ENCODE measurements at regions not wholly inside any gene's neighbourhood (a gene's known extent, or its start where the extent isn't known, plus 50 kb on each side); places are given as distances from the start of the nearest gene placed in this dataset.

DNA sequence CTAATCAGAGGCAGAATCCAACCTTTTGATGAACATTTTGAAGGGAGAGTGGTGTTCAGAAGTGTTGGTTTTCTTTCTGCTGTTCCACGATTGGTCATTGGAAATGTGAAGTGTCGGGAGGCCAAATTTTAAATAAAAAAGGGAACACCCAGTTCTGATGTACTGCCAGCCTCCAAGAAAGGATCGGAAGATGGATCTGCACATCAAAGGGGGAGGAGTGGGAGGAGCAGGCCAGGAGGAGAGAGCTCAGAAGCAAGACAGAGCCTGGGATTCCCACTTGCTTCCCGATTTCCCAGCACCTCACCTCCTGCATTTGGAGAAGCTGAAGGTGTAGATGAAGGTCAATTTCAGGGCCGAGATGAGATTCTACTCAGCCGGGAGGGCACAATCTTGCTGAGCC, 55.9 kb upstream of the NAA20 start:
- Mint-ChIP-seq H3K36me3 (ENCODE audit: unreplicated experiment) (peaks cover 53% of the 10 kb centered on the region), H3K4me3 (ENCODE audit: unreplicated experiment) (no peak overlapping the region)

DNA sequence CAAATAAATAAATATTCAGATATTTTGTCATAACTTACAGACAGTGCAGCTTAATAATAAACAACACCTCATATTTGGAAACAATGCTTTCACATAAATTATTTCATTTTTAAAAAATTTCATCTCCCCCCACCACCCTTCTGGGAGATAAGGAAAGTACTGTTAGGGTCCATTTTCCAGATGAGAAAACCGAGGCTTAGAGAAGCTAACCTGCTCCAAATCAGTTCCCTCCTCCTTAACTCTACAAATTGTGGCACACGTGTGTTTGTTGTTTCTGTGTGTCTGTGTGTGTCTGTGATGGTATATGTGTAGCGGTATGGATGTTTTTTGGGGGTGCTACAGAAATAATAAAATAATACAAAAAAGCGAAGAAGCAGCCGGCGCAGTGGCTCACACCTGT, 54.2 kb upstream of the NAA20 start:
- DNase-seq (ENCODE audit: extremely low spot score, unreplicated experiment), result no peak
- Mint-ChIP-seq H3K4me3 (ENCODE audit: unreplicated experiment) (no peak overlapping the region), H3K27ac (ENCODE audit: unreplicated experiment) (no peak overlapping the region), H3K27me3 (ENCODE audit: unreplicated experiment) (no peaks in the 10 kb centered on the region), H3K9me3 (ENCODE audit: unreplicated experiment) (no peaks in the 10 kb centered on the region), H3K36me3 (ENCODE audit: unreplicated experiment) (peaks cover 49% of the 10 kb centered on the region), H3K4me1 (ENCODE audit: unreplicated experiment) (peaks cover 11% of the 10 kb centered on the region)
- TF ChIP-seq, protein P1, sequence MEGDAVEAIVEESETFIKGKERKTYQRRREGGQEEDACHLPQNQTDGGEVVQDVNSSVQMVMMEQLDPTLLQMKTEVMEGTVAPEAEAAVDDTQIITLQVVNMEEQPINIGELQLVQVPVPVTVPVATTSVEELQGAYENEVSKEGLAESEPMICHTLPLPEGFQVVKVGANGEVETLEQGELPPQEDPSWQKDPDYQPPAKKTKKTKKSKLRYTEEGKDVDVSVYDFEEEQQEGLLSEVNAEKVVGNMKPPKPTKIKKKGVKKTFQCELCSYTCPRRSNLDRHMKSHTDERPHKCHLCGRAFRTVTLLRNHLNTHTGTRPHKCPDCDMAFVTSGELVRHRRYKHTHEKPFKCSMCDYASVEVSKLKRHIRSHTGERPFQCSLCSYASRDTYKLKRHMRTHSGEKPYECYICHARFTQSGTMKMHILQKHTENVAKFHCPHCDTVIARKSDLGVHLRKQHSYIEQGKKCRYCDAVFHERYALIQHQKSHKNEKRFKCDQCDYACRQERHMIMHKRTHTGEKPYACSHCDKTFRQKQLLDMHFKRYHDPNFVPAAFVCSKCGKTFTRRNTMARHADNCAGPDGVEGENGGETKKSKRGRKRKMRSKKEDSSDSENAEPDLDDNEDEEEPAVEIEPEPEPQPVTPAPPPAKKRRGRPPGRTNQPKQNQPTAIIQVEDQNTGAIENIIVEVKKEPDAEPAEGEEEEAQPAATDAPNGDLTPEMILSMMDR (IDR thresholded peaks at IDR 0.05), result no peak

More for the DNA sequence above, 55.9 kb upstream of the NAA20 start:
- Mint-ChIP-seq H3K4me1 (ENCODE audit: unreplicated experiment) (peaks cover 11% of the 10 kb centered on the region), H3K27me3 (ENCODE audit: unreplicated experiment) (no peaks in the 10 kb centered on the region), H3K9me3 (ENCODE audit: unreplicated experiment) (no peaks in the 10 kb centered on the region), H3K27ac (ENCODE audit: unreplicated experiment) (no peak overlapping the region)
- TF ChIP-seq, protein P1 (IDR thresholded peaks at IDR 0.05), result no peak
- DNase-seq (ENCODE audit: extremely low spot score, unreplicated experiment), result no peak

DNA sequence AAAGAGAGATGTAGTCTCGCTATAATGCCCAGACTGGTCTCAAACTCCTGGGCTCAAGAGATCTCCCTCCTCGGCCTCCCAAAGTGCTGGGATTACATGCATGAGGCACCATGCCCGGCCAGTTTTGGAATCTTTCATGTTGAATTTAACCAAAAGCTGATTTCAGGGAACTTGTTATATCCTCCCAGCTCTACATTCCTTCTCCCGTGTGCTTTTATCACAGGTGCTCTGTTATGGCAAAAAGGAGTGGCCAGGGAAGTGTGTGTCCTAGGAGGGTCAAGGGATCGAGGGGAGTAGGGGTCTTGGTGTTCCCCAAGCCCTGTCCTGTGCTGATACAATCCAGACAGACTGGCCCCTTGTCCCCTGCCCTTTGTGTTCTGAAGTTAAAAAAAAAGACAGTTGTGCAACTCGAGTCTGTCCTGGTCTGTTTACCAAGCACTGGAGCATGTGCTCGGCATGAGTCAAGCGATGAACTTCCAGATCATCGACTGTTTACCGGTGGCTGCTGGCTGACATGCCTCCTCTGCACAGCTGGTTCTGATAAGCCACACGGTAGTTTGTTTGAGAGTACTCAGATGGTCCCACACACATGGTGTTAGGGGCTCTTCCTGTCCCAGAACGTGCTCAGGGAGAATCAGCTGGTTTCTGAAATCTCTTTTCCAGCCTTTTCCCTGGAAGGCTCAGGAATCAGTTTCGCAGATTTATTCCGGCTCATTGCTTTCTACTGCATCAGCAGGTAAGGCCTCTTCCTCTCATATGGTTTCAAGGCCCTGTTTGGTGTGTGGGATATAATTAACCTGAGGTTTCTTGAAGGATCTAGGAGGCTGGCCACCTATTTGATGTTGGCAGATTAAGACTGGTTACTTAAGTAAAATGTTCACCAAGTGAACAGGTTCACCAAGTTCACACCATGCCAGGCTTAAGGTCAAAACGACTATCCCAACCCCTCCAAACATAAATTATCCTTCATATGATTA, 52.6 kb upstream of the NAA20 start:
- Mint-ChIP-seq H3K27me3 (ENCODE audit: unreplicated experiment) (no peaks in the 10 kb centered on the region), H3K27ac (ENCODE audit: unreplicated experiment) (no peak overlapping the region), H3K36me3 (ENCODE audit: unreplicated experiment) (peaks cover 47% of the 10 kb centered on the region), H3K4me1 (ENCODE audit: unreplicated experiment) (peaks cover 11% of the 10 kb centered on the region), H3K9me3 (ENCODE audit: unreplicated experiment) (no peaks in the 10 kb centered on the region), H3K4me3 (ENCODE audit: unreplicated experiment) (no peak overlapping the region)
- TF ChIP-seq, protein P1 (IDR thresholded peaks at IDR 0.05), result no peak
- DNase-seq (ENCODE audit: extremely low spot score, unreplicated experiment), result no peak

DNA sequence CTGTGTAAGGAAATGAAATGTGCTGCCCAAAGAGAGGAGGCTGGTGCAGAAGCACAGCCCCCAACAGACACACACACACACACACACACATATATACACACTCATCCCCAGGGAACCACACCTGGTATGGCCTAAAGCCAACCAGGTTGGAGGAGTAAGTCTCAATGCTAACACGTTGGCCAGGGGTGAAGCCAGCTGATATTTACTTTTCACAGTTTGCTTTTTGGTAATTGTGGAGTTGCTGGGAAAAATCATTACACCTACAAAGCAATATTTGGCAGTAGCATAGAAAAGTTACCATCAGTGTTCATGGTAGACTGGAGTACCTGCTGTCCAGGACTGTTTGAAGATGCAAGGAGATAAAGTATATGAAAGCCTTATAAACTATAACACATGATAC, 50.3 kb upstream of the NAA20 start:
- no peaks in the 10 kb centered on the region for H3K9me3 Mint-ChIP-seq (ENCODE audit: unreplicated experiment)
- H3K36me3 Mint-ChIP-seq (ENCODE audit: unreplicated experiment), result peaks cover 40% of the 10 kb centered on the region
- H3K27ac Mint-ChIP-seq (ENCODE audit: unreplicated experiment), result no peak overlapping the region
- no peak for DNase-seq (ENCODE audit: extremely low spot score, unreplicated experiment)
- no peaks in the 10 kb centered on the region for H3K27me3 Mint-ChIP-seq (ENCODE audit: unreplicated experiment)
- TF ChIP-seq, protein P1 (IDR thresholded peaks at IDR 0.05), result no peak
- H3K4me1 Mint-ChIP-seq (ENCODE audit: unreplicated experiment), result peaks cover 11% of the 10 kb centered on the region
- no peak overlapping the region for H3K4me3 Mint-ChIP-seq (ENCODE audit: unreplicated experiment)

Measured in osteocyte (in vitro differentiated cells).